GM21723 (cell line): ENCODE measurements at regions not wholly inside any gene's neighbourhood (a gene's known extent, or its start where the extent isn't known, plus 50 kb on each side); places are given as distances from the start of the nearest gene placed in this dataset.
"Not testable (repeated sequence)": the region's sequence is repeated elsewhere in the genome, so short reads cannot be mapped to it uniquely, and the experiment has no call there.

Experiments used
- ATAC-seq: cut with Tn5 transposase; IDR thresholded peaks from one replicate; pipeline ENCODE4 v1.9.1; 2021; ENCODE audit warnings: mild to moderate bottlenecking, moderate library complexity; ENCODE audit not compliant: unreplicated experiment

- ATAC-seq: no peak
Measured at GRCh38 chrX:130550351-130550750, 148.6 kb downstream of the RBMX2 start.

DNA sequence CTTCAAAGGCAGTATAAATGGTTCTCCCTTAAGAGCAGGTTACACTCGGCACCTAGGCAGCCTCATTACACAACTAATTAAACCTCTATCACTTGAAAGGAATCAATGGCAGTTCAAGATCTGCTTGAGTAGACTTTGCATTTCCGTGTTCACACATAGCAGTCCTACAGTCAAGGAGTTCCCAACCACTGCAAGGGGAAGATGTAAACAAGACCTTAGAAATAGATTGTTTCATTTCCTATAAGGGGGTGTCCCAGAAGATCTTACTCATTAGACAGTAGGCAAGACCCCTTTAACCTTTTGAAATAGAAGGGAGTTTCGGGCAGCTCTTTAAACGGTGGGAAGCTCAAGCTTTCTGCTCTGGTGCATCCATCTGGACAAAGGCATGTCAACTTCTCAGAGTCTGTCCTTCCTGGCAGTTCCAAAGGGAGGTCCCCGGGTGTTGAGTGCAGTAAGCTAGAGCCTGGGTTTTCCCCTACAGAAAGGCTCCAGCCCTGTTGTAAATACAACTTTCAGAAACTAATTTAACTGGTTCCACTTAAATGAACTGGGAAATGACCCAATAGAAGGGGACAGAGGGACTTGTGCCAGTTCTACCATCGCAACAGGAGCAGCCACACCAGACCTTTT is 150.8 kb downstream of the RBMX2 start:
- peak; percentile 66 for ATAC-seq

DNA sequence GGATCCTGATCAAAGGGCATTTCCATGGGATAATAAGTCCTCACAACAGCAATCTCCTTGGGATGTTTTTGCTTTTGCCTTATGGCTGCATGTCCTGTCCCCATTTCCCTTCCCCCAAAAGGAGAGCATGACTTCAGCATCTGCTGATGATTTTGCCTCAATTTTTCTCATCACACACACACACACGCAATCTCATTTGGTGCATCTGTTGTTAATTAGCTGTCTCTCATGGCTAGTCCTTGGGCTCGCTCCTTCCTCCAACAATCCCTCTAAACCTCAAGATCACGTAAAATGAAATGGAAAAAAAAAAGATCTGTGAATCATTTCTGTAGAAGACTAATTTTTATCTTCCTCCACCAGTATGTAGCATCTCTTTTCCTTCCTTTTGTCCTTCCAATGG is 153.6 kb downstream of the RBMX2 start:
- ATAC-seq: no peak

- ATAC-seq: no peak
Measured at GRCh38 chrX:130555757-130556156, 154.0 kb downstream of the RBMX2 start.

GRCh38 chrX:130556951-130557350 is 155.2 kb downstream of the RBMX2 start:
- no peak for ATAC-seq

- no peak for ATAC-seq
Measured at GRCh38 chrX:130560544-130560943, 158.8 kb downstream of the RBMX2 start.

DNA sequence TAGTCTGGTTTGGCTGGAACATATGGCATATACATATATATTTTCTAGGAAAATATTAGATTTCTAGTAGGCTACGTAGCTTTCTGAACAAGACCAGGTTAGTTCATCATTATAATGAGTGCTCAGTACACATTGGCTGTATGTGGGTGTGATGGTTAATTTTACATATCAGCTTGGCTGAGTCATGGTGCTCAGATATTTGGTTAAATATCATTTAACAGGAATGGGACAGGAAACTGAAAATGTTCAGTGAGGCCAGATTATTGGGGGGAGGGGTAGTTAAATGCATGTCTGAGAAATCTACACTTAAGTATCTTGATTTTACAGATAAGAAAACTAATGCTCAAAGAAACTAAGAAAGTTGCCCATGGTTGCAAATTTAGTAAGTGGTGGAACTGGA is 160.1 kb downstream of the RBMX2 start:
- ATAC-seq: no peak

DNA sequence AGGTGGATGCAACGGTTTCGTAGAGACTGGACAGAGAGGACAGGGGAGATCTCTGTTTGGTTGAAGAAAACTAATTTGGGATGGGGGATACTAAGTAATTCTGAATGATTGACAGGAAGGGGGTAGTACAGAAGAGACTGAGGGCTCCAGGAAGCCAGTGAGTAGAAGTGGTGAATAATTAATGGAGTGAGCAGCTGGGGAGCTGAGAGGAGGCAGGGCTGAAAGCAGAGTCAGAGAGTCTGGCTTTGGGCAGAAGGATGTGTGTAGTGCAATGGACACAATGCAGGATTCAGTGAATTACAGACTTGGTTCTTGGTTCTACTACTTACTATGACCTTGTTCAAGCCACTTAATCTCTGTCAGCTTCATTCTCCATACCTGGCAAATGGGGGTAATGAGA is 161.7 kb downstream of the RBMX2 start:
- no peak for ATAC-seq

- ATAC-seq: no peak
Measured at GRCh38 chrX:130566028-130566683, 164.4 kb downstream of the RBMX2 start.

- ATAC-seq: not testable (repeated sequence)
Measured at GRCh38 chrX:130573030-130573429, 171.2 kb downstream of the RBMX2 start.
